Pancreas (tissue), 10 donors: ENCODE measurements at regions not wholly inside any gene's neighbourhood (a gene's known extent, or its start where the extent isn't known, plus 50 kb on each side); places are given as distances from the start of the nearest gene placed in this dataset.

Source experiments
- ATAC-seq, 4 donors: fragments of 200-7000 bp; cut with Tn5 transposase; one replicate each; pipeline versions ENCODE4 v1.8.0 to v1.9.1; 2020; ENCODE audit warnings: mild to moderate bottlenecking in 4 of 4, moderate library complexity in 4 of 4
- DNase-seq, 6 donors: peaks; one replicate each; pipeline ENCODE4 v3.0.0-alpha.2; 2020
- FAIRE-seq: peaks from 2 replicates; lab custom pipeline; 2012; peaks lifted over from hg19 to GRCh38; lab: Jason Lieb, UNC
- H3K27ac ChIP-seq, 4 donors: fragments of 200-600 bp; sonication (generic); 1 replicate in 3 of 4; 2 replicates in 1 of 4; pipeline versions ENCODE4 v1.5.0 to v1.8.0; 2020
- H3K27me3 ChIP-seq, 4 donors: fragments of 200-600 bp; one replicate each; pipeline ENCODE4 v1.8.0; 2021
- H3K36me3 ChIP-seq, 3 donors: fragments of 200-600 bp; sonication (generic) in 1 of 3; one replicate each; pipeline versions ENCODE4 v1.5.0 to v1.8.0; 2020 to 2021
- H3K4me1 ChIP-seq, 3 donors: fragments of 200-600 bp; one replicate each; pipeline ENCODE4 v1.8.0; 2021
- H3K4me3 ChIP-seq, 4 donors: fragments of 200-600 bp; sonication (generic) in 2 of 4; one replicate each; pipeline versions ENCODE4 v1.5.0 to v1.8.0; 2020 to 2021
- H3K9me3 ChIP-seq, 4 donors: fragments of 200-600 bp; one replicate each; pipeline ENCODE4 v1.8.0; 2021
- CTCF ChIP-seq, 4 donors: fragments of 200-600 bp; sonication (generic) in 3 of 4; IDR thresholded peaks; one replicate each; pipeline versions ENCODE4 v1.5.0 to v1.8.0; 2021; ENCODE audit warnings: antibody characterized with exemption in 4 of 4
- WGBS, 2 donors: extraction: QIAGEN DNeasy Blood & Tissue Kit; methylation state at CpG; one replicate each; pipeline ENCODE4 v1.1.7; 2013; 5-methylcytosine and 5-hydroxymethylcytosine counted together
- intact Hi-C, 3 donors: fragments of 100-400 bp; cut with DNase I; formaldehyde crosslinking; loops; one replicate each; pipeline versions ENCODE4 v1.11.1 to v1.14.2; 2022
- donor health status: healthy with polysubstance abuse.
- donor health status: DM: no; HTN: no; CAD: no; lungs with moderate emphysema.
- donor health status: DM: no; HTN: no; CAD: no.
- donor health status: control.
- donor health status: control.
- donor health status: Bipolar disorder and iron deficiency.
- donor health status: DM: yes; HTN: yes; CAD: no.
- donor health status: DM: no; HTN: no; CAD: no.
- donor health status: DM: no; HTN: no; CAD: no.
- donor health status: DM: yes; HTN: yes; CAD: no.

- DNase-seq (no peak), ATAC-seq (no peak), FAIRE-seq (no peak)
- Histone ChIP-seq H3K4me3 (no peak overlapping the region), H3K27ac (no peak overlapping the region), H3K27me3 (peaks cover 0 to 4% (median 0%) of the 10 kb centered on the region in 4 donors), H3K36me3 (no peaks in the 10 kb centered on the region), H3K9me3 (no peaks in the 10 kb centered on the region), H3K4me1 (no peaks in the 10 kb centered on the region)
- intact Hi-C loops = no loop called here
- no peak for TF ChIP-seq CTCF (IDR thresholded peaks at IDR 0.05)
- 34 to 38% methylated on average over 2 of the region's 2 CpGs for WGBS, 2 donors
Measured at GRCh38 chr11:25908726-25909125, 423.2 kb upstream of the ANO3 start.

GRCh38 chr11:25910086-25910485 is 421.8 kb upstream of the ANO3 start:
- no peak for DNase-seq
- peaks cover 0 to 4% (median 0%) of the 10 kb centered on the region in 4 donors for H3K27me3 ChIP-seq
- FAIRE-seq = no peak
- TF ChIP-seq CTCF (IDR thresholded peaks at IDR 0.05) = no peak
- no peak overlapping the region for H3K4me3 ChIP-seq
- no peaks in the 10 kb centered on the region for H3K9me3 ChIP-seq
- H3K27ac ChIP-seq = no peak overlapping the region
- WGBS, 2 donors = 30 to 33% methylated on average over 1 of the region's 1 CpG
- no peaks in the 10 kb centered on the region for H3K36me3 ChIP-seq
- H3K4me1 ChIP-seq = no peaks in the 10 kb centered on the region
- intact Hi-C loops = no loop called here
- ATAC-seq = no peak

- Histone ChIP-seq H3K27me3 (no peaks in the 10 kb centered on the region), H3K4me3 (no peak overlapping the region), H3K9me3 (no peaks in the 10 kb centered on the region), H3K27ac (no peak overlapping the region), H3K36me3 (no peaks in the 10 kb centered on the region), H3K4me1 (no peaks in the 10 kb centered on the region)
- TF ChIP-seq CTCF (IDR thresholded peaks at IDR 0.05) = no peak
- DNase-seq = no peak
- intact Hi-C loops = no loop called here
- no peak for FAIRE-seq
- 41 to 52% methylated on average over 1 of the region's 1 CpG for WGBS, 2 donors
- no peak for ATAC-seq
Measured at GRCh38 chr11:25920356-25920755, 411.6 kb upstream of the ANO3 start.

- whole genome bisulfite sequencing, 2 donors = 52 to 81% methylated on average over 4 of the region's 4 CpGs
- no peak for DNase-seq
- Histone ChIP-seq H3K4me3 (no peak overlapping the region), H3K4me1 (no peaks in the 10 kb centered on the region), H3K27me3 (no peaks in the 10 kb centered on the region), H3K27ac (no peak overlapping the region), H3K9me3 (no peaks in the 10 kb centered on the region), H3K36me3 (no peaks in the 10 kb centered on the region)
- no peak for FAIRE-seq
- TF ChIP-seq CTCF (IDR thresholded peaks at IDR 0.05) = no peak
- intact Hi-C loops = no loop called here
- ATAC-seq = no peak
Measured at GRCh38 chr11:25924586-25924985, 407.3 kb upstream of the ANO3 start.

GRCh38 chr11:25925359-25925758 is 406.6 kb upstream of the ANO3 start:
- no peak overlapping the region for H3K4me3 ChIP-seq
- WGBS, 2 donors = 72 to 93% methylated on average over 2 of the region's 2 CpGs
- H3K27ac ChIP-seq = no peak overlapping the region
- H3K9me3 ChIP-seq = no peaks in the 10 kb centered on the region
- H3K4me1 ChIP-seq = no peaks in the 10 kb centered on the region
- no peaks in the 10 kb centered on the region for H3K27me3 ChIP-seq
- no peaks in the 10 kb centered on the region for H3K36me3 ChIP-seq
- ATAC-seq (no peak), DNase-seq (no peak), FAIRE-seq (no peak)
- no peak for TF ChIP-seq CTCF (IDR thresholded peaks at IDR 0.05)
- intact Hi-C loops = no loop called here
